Inflammatory macrophage treated with lipopolysaccharide for 4 hours (primary cell): ENCODE measurements at regions not wholly inside any gene's neighbourhood (a gene's known extent, or its start where the extent isn't known, plus 50 kb on each side); places are given as distances from the start of the nearest gene placed in this dataset.
A peak's percentile ranks its signal among the peaks of the same experiment; 100 is the strongest.
"Not testable (repeated sequence)": the region's sequence is repeated elsewhere in the genome, so short reads cannot be mapped to it uniquely, and the experiment has no call there.

ENCODE experiments used
- DNase-seq: peaks from one replicate; pipeline ENCODE4 v3.0.0-alpha.2; 2020

GRCh38 chr9:2523591-2523990, 98.0 kb upstream of the VLDLR start:
- no peak for DNase-seq

DNA sequence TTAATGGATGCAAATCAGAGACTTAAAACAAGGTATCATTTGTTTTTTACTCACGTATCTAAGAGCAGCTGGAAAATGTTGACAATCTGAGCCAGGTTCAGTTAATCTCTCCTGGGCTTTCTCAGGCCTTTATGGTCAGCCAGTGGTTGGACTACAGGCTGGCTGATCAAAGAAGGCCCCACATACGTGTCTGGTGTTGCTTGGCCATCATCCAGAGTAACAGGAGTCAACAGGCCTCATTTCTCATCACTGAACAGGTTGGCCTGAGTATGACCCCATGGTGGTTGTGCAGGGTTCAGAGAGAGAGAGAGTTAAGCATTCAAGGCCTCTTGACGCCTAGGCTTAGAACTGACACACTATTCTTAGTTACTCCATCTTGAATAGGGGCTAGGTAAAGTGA, 97.0 kb upstream of the VLDLR start:
- no peak for DNase-seq

DNA sequence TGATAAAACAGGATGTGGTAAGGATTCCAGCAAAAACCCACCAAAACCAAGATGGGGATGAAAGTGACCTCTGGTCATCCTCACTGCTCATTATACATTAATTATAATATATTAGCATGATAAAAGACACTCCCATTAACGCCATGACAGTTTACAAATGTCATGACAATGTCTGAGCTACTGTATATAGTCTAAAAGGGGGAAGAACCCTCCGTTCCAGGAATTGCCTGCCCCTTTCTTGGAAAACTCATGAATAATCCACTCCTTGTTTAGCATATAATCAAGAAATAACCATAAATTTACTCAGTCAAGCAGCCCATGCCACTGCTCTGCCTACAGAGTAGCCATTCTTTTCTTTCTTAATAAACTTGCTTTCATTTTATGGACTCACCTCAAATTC, 96.4 kb upstream of the VLDLR start:
- DNase-seq: no peak

DNA sequence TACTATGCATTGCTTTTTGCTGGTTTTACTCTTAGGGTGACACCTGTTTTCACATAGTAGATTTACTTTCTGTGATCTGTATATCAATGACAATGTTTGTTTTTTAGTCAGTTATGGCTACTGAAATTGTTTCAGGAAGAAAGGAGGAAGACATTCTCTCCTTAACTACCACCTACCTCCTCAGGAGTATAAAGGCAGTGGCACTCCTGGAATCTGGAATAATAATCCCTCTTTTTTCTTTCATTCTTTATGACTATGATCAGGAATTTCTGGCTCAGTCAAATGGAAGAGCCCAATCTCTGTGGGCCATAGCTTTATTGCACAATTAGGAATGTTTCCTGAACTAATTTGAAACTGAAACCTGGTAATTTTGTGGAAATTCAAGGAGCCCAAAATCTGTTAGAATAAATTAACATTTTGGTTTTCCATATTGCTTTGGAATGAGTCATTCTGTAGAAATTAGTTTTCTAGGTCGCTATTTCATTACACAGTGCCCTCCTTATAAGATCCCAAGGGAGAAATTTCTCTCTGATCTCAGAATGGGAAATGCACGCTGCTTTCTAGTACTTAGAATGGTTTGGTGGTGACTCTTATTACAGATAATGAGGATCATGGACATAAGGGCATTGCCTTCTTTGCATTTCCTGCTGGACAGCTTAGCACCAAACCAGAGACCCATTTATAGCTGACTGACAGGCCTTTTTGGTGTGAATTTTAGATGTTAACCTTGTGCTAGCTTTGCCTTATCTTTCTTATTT, 95.3 kb upstream of the VLDLR start:
- DNase-seq: no peak

- DNase-seq: no peak
Observed at GRCh38 chr9:2531481-2531880, 90.1 kb upstream of the VLDLR start.

- no peak for DNase-seq
Observed at GRCh38 chr9:2536511-2536910, 85.1 kb upstream of the VLDLR start.

GRCh38 chr9:2545881-2546490, 75.6 kb upstream of the VLDLR start:
- no peak for DNase-seq

DNA sequence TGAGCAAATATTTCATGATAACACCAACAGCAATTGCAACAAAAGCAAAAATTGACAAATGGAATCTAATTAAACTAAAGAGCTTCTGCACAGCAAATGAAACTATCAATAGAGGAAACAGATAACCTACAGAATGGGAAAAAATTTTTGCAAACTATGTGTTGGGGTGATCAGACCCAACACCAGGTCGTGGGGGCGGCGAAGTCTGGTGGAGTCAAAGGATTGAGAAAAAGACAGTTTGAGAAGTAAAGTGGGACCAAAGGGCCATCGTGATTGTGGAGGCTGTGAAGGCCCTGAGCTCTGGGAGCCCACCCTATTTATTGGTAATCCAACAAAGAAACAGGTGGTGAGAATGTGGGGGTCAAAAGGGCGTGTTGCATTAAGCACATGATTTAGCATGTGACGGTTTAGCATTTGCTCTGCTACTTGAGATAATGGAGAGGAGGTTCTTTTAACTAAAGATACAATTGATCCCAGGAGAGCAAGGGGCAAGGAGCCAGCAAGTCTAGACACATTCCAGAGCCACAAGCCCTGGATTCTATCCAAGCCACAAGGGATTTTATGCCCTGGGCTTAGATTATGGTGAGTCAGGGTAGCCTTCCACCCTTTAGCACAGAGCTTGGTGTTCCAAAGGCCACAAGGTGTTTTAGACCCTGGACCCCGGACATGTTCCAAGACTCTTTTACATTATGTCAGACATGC, 65.5 kb upstream of the VLDLR start:
- not testable (repeated sequence) for DNase-seq

- no peak for DNase-seq
Observed at GRCh38 chr9:2557693-2558092, 63.9 kb upstream of the VLDLR start.

DNA sequence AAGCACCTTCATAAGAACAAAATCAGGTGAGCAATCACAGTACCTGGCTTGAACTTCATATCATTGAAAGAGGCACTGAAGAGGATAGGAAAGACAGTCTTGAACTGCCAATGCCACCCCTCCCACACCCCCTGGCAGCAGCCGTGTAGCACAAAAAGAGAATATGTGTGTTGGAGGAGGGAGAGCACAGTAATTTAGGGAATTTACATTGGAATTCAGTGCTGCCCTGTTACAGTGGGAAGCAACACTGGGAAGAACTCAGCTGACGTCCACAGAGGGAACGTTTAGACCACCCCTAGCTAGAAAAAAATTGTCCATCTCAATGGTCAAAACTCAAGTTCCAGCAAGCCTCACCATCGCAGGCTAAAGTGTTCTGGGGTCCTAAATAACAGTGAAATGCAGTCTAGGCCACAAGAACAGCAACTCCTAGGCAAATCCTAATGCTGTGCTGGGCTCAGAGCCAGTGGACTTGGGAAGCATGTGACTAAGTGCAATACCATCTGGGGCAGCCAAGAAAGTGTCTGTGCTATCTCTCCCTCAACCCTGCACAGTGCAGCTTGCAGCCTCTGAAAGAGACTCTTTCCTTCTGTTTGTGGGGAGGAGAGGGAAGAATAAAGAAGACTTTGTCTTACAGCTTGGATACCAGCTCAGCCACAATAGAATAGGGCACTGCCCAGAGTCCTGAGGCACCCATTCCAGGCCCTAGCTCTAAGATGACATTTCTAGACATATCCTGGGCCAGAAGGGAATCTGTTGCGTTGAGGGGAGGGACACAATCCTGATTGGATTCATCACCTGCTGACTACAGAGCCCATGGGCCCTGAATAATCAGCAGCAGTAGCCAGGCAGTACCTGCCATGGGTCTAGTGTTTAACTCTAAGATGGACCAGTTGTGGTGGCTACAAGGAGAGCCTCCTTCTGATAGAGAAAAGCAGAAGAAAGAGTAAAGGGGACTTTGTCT, 62.1 kb upstream of the VLDLR start:
- no peak for DNase-seq

GRCh38 chr9:2560180-2560579, 61.4 kb upstream of the VLDLR start:
- DNase-seq: no peak

DNA sequence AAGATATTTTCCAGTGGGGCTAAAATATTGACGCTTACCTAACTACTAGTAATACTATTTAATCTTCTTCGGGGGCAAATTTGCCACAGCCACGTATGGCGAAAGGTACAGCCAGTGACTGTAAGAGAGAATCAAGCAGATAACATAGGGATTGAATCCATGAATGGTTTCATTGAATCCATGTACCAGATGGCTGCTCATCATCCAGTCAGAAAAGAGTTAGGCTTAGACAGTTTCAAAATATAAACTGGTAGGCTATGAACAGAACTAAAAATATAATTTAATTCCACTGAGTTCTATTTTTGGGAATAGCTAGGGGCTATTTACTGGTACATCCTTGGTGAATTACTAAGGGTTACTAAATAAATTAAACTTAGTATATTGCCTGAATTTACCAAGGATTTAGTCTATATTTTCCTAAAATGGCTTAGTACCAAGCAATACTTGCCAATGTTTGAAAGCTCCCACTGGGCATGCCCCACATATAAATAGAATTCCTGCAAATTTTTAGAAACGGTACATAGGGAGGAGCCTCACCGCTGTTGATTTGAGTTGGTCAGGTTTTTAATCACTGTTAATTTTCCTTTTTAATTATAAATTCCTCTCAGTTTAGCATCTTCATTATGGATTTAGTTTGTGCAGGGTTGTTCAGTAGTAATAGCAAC, 55.8 kb upstream of the VLDLR start:
- DNase-seq: no peak

GRCh38 chr9:2567922-2568321, 53.7 kb upstream of the VLDLR start:
- DNase-seq: no peak

DNA sequence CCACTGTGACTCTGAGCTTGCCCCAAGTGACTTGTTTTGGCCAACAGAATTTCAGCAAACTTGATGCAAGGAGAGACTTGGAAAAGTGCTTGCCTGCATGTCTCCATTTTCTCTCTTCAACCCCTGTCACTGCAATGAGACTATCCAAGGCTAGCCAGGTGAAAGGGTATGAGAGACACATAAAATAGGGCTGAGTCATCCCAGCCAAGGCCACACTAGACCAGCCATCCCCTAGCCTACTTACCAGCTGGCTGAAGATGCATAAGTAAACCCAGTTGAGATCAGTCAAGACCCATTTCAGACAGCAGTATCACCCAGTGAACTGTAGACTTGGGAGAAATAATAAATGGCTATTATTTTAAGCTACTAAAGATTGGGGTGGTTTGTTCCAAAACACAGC, 52.9 kb upstream of the VLDLR start:
- no peak for DNase-seq

GRCh38 chr9:2570615-2571479, 50.7 kb upstream of the VLDLR start:
- peak; percentile 80 for DNase-seq
